K562 (cell line): ENCODE measurements at regions not wholly inside any gene's neighbourhood (a gene's known extent, or its start where the extent isn't known, plus 50 kb on each side); places are given as distances from the start of the nearest gene placed in this dataset.

ENCODE experiments used
- ATF1 ChIP-seq, 2 experiments: fragments of 450-650 bp in 1 of 2; IDR thresholded peaks; 2 replicates each; pipeline ENCODE4 v1.6.1; 2016; ENCODE audit warnings: missing compliant biosample characterization in 1 of 2, missing genetic modification characterization in 1 of 2
- E2F3 ChIP-seq: fragments of 250-450 bp; sonication (Bioruptor Pico); IDR thresholded peaks from 2 replicates; pipeline ENCODE4 v1.4.0; 2020; ENCODE audit warnings: mild to moderate bottlenecking
- GTF3C2 ChIP-seq: IDR thresholded peaks from 3 replicates; pipeline ENCODE4 v1.6.1; 2011; ENCODE audit warnings: borderline replicate concordance, mild to moderate bottlenecking, moderate library complexity; ENCODE audit not compliant: insufficient read length; ENCODE audit errors: extremely low read depth
- HDAC2 ChIP-seq: fragments of 450-650 bp; IDR thresholded peaks from 2 replicates; pipeline ENCODE4 v1.6.1; 2016; ENCODE audit warnings: mild to moderate bottlenecking
- KDM1A ChIP-seq, 2 experiments: fragments of 450-650 bp; IDR thresholded peaks; 2 replicates each; pipeline ENCODE4 v1.6.1; 2016; ENCODE audit warnings: mild to moderate bottlenecking in 2 of 2
- L3MBTL2 ChIP-seq: fragments of 450-650 bp; IDR thresholded peaks from 2 replicates; pipeline ENCODE4 v1.6.1; 2016; ENCODE audit warnings: mild to moderate bottlenecking, moderate library complexity
- MAFF ChIP-seq: IDR thresholded peaks from 2 replicates; pipeline ENCODE4 v1.6.1; 2012; ENCODE audit warnings: low read length, improper control_type of control experiment
- PHF8 ChIP-seq: fragments of 200-600 bp; sonication (generic); IDR thresholded peaks from 2 replicates; pipeline ENCODE4 v1.6.1; 2012; ENCODE audit warnings: mixed run types, mild to moderate bottlenecking, inconsistent platforms, low read length, moderate library complexity, borderline replicate concordance
- PPARD ChIP-seq: fragments of 250-450 bp; sonication (Bioruptor Pico); IDR thresholded peaks from 2 replicates; pipeline ENCODE4 v1.8.0; 2022; ENCODE audit warnings: inconsistent platforms, mild to moderate bottlenecking, moderate library complexity
- RFX7 ChIP-seq: fragments of 250-450 bp; sonication (Bioruptor Pico); IDR thresholded peaks from 2 replicates; pipeline ENCODE4 v1.5.1; 2021; ENCODE audit warnings: mild to moderate bottlenecking
- THAP7 ChIP-seq: fragments of 250-450 bp; sonication (Bioruptor Pico); IDR thresholded peaks from 2 replicates; pipeline ENCODE4 v1.5.0; 2021
- U2AF1 ChIP-seq: fragments of 200-400 bp; formaldehyde crosslinking; optimal IDR thresholded peaks from 2 replicates; pipeline ENCODE3; 2017; ENCODE audit warnings: mild to moderate bottlenecking, low read depth, low read length, moderate library complexity
- ZBED1 ChIP-seq: IDR thresholded peaks from 2 replicates; pipeline ENCODE4 v1.6.1; 2014
- ZHX1 ChIP-seq: fragments of 150-350 bp; conservative IDR thresholded peaks from 2 replicates; pipeline ENCODE4 v1.6.1; 2014; ENCODE audit warnings: low read length
- ZNF253 ChIP-seq: fragments of 250-450 bp; sonication (Bioruptor Pico); conservative IDR thresholded peaks from 2 replicates; pipeline ENCODE4 v1.6.1; 2021; ENCODE audit warnings: mild to moderate bottlenecking
- TF ChIP-seq, protein P1 (sequence below): IDR thresholded peaks from 3 replicates; pipeline ENCODE4 v1.6.1; 2011; ENCODE audit warnings: borderline replicate concordance, mild to moderate bottlenecking; ENCODE audit not compliant: insufficient read length, insufficient read depth
- TF ChIP-seq, protein P2 (sequence below): IDR thresholded peaks from 2 replicates; pipeline ENCODE4 v1.6.1; 2011; ENCODE audit warnings: borderline replicate concordance, low read depth, mild to moderate bottlenecking, moderate library complexity, low read length; ENCODE audit not compliant: insufficient read depth, poor library complexity, severe bottlenecking

DNA sequence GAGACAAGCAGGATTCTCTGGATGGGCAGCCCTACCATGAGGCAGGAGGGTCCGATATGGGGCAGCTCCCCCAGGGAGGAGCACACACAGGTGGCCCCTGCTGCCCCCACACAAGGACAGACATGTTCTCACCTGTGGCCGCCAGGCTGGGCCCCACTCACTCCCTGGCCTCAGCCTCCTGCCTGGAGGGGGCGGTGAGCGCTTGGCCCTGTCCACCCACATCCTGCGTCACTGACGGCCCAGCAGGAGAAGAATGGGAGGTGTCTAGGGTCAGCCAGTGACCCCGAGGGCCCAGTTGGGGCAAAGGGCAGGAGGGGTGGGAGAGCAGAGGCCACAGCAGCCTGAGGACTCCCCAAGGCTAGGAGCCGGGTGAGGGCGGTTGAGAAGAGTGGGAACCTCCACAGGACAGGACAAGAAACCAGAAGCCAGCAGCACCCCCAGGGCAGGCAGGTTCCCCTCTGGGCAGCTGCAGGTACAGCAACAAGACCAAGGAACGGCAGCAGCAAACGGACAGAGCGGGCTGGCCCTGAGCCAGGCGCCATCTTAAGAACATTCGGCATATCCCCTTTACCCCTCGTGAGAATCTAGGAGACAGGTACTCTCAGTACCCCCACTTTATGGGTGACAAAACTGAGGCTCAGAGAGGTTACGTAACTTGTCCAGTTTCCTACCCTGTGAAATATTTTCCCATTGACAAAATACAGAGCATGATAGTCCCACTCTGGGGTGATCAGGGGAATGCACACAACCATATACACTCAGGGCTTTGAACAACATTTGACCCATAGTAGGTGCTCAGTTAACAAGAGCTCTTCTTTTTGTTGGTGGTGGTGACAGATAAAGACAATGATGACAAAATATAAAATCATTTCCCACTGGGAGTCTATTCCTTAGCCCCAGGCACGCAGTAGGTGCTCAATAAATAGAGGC, 74.3 kb downstream of the NCOR2 start (continued):
- TF ChIP-seq HDAC2 = peak; percentile 57; the same call in 1 of the 2 replicates
- no peak for TF ChIP-seq E2F3 (CRISPR knock-in tag)
- no peak for TF ChIP-seq U2AF1
- no peak for TF ChIP-seq ATF1 (CRISPR knock-in tag; IDR thresholded peaks at IDR 0.05)
- no peak for TF ChIP-seq ATF1 (tag; IDR thresholded peaks at IDR 0.05)
- no peak for TF ChIP-seq THAP7 (CRISPR knock-in tag)
- TF ChIP-seq ZNF253 = no peak
- TF ChIP-seq ZBED1 = no peak
- no peak for TF ChIP-seq PPARD (CRISPR knock-in tag)
- TF ChIP-seq, protein P1, sequence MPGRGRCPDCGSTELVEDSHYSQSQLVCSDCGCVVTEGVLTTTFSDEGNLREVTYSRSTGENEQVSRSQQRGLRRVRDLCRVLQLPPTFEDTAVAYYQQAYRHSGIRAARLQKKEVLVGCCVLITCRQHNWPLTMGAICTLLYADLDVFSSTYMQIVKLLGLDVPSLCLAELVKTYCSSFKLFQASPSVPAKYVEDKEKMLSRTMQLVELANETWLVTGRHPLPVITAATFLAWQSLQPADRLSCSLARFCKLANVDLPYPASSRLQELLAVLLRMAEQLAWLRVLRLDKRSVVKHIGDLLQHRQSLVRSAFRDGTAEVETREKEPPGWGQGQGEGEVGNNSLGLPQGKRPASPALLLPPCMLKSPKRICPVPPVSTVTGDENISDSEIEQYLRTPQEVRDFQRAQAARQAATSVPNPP = no peak
- TF ChIP-seq, protein P2, sequence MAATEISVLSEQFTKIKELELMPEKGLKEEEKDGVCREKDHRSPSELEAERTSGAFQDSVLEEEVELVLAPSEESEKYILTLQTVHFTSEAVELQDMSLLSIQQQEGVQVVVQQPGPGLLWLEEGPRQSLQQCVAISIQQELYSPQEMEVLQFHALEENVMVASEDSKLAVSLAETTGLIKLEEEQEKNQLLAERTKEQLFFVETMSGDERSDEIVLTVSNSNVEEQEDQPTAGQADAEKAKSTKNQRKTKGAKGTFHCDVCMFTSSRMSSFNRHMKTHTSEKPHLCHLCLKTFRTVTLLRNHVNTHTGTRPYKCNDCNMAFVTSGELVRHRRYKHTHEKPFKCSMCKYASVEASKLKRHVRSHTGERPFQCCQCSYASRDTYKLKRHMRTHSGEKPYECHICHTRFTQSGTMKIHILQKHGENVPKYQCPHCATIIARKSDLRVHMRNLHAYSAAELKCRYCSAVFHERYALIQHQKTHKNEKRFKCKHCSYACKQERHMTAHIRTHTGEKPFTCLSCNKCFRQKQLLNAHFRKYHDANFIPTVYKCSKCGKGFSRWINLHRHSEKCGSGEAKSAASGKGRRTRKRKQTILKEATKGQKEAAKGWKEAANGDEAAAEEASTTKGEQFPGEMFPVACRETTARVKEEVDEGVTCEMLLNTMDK = no peak
- no peak for TF ChIP-seq MAFF
- TF ChIP-seq L3MBTL2 = no peak
- no peak for TF ChIP-seq RFX7 (CRISPR knock-in tag)
- no peak for TF ChIP-seq PHF8
- TF ChIP-seq KDM1A (IDR thresholded peaks at IDR 0.05) = peak; percentile 67 to 80
- no peak for TF ChIP-seq ZHX1
- no peak for TF ChIP-seq GTF3C2
